ENCODE measurements at regions not wholly inside any gene's neighbourhood (a gene's known extent, or its start where the extent isn't known, plus 50 kb on each side); places are given as distances from the start of the nearest gene placed in this dataset.

DNA sequence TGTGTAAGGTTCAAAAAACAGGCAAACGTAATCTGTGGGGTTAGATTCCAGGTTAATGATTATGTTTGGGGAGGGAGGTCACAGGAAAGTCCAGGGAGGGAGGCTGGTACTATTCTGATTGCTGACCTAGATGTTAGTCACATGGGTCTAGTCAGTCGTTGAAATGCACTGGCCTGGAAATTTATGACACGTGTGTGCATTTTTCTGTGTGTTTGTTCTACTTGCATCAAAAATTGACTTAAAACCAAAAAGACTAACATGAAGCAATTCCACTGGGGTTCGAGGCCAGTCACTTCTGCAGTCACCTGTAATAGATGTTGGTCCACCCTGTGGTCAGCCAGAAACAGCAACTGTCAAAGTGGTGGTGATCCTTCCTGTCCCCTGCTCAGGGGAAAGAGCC lies 104.2 kb upstream of the MLN start:
- no peaks in the 10 kb centered on the region for H3K9me2 ChIP-seq (ENCODE audit: insufficient read depth)
- no peaks in the 10 kb centered on the region for H3K27me3 ChIP-seq (ENCODE audit: insufficient read depth, low read length)
- no peaks in the 10 kb centered on the region for H3K79me2 ChIP-seq (ENCODE audit: insufficient read depth, low read length)
- ATAC-seq = no peak
- no TSS peak for BruUV-seq (replicated peaks)
- no peak overlapping the region for H3K4me2 ChIP-seq (ENCODE audit: low read length)
- no peaks in the 10 kb centered on the region for H3K9me3 ChIP-seq (ENCODE audit: control insufficient read depth in 1 of 2, insufficient read depth in 1 of 2, low read depth in 1 of 2, low read length in 2 of 2)
- no peaks in the 10 kb centered on the region for H4K20me1 ChIP-seq (ENCODE audit: insufficient read depth)
- H3K36me3 ChIP-seq (ENCODE audit: control insufficient read depth in 1 of 2, insufficient read depth in 2 of 2, low read length in 2 of 2) = no peaks in the 10 kb centered on the region
- intact Hi-C loops (cut with micrococcal nuclease) = no loop called here
- no peak for DNase-seq (ENCODE audit: low read depth, low spot score)
- H3K27ac ChIP-seq (ENCODE audit: low read depth, low read length) = no peak overlapping the region
- no peak overlapping the region for H3K9ac ChIP-seq (ENCODE audit: low read length)
- H3K4me1 ChIP-seq (ENCODE audit: control insufficient read depth in 1 of 2, insufficient read depth in 2 of 2, low read length in 2 of 2) = no peaks in the 10 kb centered on the region
- H3K4me3 ChIP-seq (replicated peaks in 1 of 2; ENCODE audit: low read depth in 1 of 2, low read length in 2 of 2) = no peak overlapping the region
- RAD21 ChIA-PET (ENCODE audit: low non-redundant PET in 1 of 2, low total read pairs in 2 of 2, uncharacterized antibody in 2 of 2, unreplicated experiment in 2 of 2) = no interaction called here
- POLR2A ChIA-PET = no interaction called here
- TF ChIP-seq, protein P1, sequence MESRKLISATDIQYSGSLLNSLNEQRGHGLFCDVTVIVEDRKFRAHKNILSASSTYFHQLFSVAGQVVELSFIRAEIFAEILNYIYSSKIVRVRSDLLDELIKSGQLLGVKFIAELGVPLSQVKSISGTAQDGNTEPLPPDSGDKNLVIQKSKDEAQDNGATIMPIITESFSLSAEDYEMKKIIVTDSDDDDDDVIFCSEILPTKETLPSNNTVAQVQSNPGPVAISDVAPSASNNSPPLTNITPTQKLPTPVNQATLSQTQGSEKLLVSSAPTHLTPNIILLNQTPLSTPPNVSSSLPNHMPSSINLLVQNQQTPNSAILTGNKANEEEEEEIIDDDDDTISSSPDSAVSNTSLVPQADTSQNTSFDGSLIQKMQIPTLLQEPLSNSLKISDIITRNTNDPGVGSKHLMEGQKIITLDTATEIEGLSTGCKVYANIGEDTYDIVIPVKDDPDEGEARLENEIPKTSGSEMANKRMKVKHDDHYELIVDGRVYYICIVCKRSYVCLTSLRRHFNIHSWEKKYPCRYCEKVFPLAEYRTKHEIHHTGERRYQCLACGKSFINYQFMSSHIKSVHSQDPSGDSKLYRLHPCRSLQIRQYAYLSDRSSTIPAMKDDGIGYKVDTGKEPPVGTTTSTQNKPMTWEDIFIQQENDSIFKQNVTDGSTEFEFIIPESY (IDR thresholded peaks at IDR 0.05; ENCODE audit: extremely low read depth, insufficient replicate concordance, low read length) = no peak
- TF ChIP-seq, protein P2, sequence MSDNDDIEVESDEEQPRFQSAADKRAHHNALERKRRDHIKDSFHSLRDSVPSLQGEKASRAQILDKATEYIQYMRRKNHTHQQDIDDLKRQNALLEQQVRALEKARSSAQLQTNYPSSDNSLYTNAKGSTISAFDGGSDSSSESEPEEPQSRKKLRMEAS (IDR thresholded peaks at IDR 0.05) = no peak
- TF ChIP-seq EZH2 (IDR thresholded peaks at IDR 0.05) = no peak
- TF ChIP-seq, protein P3, sequence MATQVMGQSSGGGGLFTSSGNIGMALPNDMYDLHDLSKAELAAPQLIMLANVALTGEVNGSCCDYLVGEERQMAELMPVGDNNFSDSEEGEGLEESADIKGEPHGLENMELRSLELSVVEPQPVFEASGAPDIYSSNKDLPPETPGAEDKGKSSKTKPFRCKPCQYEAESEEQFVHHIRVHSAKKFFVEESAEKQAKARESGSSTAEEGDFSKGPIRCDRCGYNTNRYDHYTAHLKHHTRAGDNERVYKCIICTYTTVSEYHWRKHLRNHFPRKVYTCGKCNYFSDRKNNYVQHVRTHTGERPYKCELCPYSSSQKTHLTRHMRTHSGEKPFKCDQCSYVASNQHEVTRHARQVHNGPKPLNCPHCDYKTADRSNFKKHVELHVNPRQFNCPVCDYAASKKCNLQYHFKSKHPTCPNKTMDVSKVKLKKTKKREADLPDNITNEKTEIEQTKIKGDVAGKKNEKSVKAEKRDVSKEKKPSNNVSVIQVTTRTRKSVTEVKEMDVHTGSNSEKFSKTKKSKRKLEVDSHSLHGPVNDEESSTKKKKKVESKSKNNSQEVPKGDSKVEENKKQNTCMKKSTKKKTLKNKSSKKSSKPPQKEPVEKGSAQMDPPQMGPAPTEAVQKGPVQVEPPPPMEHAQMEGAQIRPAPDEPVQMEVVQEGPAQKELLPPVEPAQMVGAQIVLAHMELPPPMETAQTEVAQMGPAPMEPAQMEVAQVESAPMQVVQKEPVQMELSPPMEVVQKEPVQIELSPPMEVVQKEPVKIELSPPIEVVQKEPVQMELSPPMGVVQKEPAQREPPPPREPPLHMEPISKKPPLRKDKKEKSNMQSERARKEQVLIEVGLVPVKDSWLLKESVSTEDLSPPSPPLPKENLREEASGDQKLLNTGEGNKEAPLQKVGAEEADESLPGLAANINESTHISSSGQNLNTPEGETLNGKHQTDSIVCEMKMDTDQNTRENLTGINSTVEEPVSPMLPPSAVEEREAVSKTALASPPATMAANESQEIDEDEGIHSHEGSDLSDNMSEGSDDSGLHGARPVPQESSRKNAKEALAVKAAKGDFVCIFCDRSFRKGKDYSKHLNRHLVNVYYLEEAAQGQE (IDR thresholded peaks at IDR 0.05; ENCODE audit: low read depth) = no peak
- TF ChIP-seq ZNF274 (IDR thresholded peaks at IDR 0.05; ENCODE audit: low read depth, low read length) = no peak
- TF ChIP-seq YY1 (IDR thresholded peaks at IDR 0.05; ENCODE audit: extremely low read depth, insufficient replicate concordance, low read depth, low read length) = no peak
- TF ChIP-seq, protein P4, sequence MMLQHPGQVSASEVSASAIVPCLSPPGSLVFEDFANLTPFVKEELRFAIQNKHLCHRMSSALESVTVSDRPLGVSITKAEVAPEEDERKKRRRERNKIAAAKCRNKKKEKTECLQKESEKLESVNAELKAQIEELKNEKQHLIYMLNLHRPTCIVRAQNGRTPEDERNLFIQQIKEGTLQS (IDR thresholded peaks at IDR 0.05) = no peak
- no peak for TF ChIP-seq ELF1 (IDR thresholded peaks at IDR 0.05; ENCODE audit: borderline replicate concordance, low read depth)
- no peak for TF ChIP-seq RAD21 (IDR thresholded peaks at IDR 0.05; ENCODE audit: low read depth)
- no peak for TF ChIP-seq CBX3 (IDR thresholded peaks at IDR 0.05; ENCODE audit: low read depth)
- no peak for TF ChIP-seq EZH2phosphoT487 (IDR thresholded peaks at IDR 0.05; ENCODE audit: borderline replicate concordance)
- no peak for TF ChIP-seq SP1 (IDR thresholded peaks at IDR 0.05; ENCODE audit: low read depth)
- no peak overlapping the region for H2AFZ ChIP-seq (ENCODE audit: low read depth, low read length, poor library complexity, severe bottlenecking)
- CTCF ChIA-PET = no interaction called here

Data from HCT116 (cell line).